ENCODE measurements at regions not wholly inside any gene's neighbourhood (a gene's known extent, or its start where the extent isn't known, plus 50 kb on each side); places are given as distances from the start of the nearest gene placed in this dataset.

- Mint-ChIP-seq H3K9me3 (ENCODE audit: insufficient read depth) (no peaks in the 10 kb centered on the region), H3K27ac (no peak overlapping the region), H3K27me3 (no peaks in the 10 kb centered on the region), H3K4me3 (no peak overlapping the region), H3K4me1 (no peaks in the 10 kb centered on the region)
- intact Hi-C loops (cut with micrococcal nuclease) = no loop called here
- Histone ChIP-seq H3K9ac (ENCODE audit: low read length) (no peak overlapping the region), H3K27ac (ENCODE audit: low read length in 2 of 2) (no peak overlapping the region), H3K4me2 (replicated peaks; ENCODE audit: low read depth, low read length, poor library complexity, severe bottlenecking) (no peak overlapping the region), H2AFZ (ENCODE audit: insufficient read depth, low read depth, low read length, poor library complexity, severe bottlenecking) (no peak overlapping the region), H3K9me3 (ENCODE audit: control extremely low read depth in 1 of 3, control insufficient read depth in 2 of 3, insufficient read depth in 1 of 3, low read length in 2 of 3) (no peaks in the 10 kb centered on the region), H4K20me1 (ENCODE audit: control insufficient read depth, insufficient read depth, low read length, poor library complexity, severe bottlenecking) (no peaks in the 10 kb centered on the region), H3K27me3 (replicated peaks in 1 of 4; ENCODE audit: control extremely low read depth in 1 of 4, control insufficient read depth in 3 of 4, insufficient read depth in 4 of 4, low read length in 3 of 4) (no peaks in the 10 kb centered on the region), H3K4me1 (ENCODE audit: control insufficient read depth in 2 of 2, insufficient read depth in 2 of 2, low read length in 2 of 2) (no peaks in the 10 kb centered on the region), H3K79me2 (ENCODE audit: control insufficient read depth, insufficient read depth, low read length) (no peaks in the 10 kb centered on the region), H3K4me3 (ENCODE audit: control extremely low read depth in 1 of 5, extremely low read depth in 1 of 5, insufficient read depth in 1 of 5, low read depth in 2 of 5, low read length in 4 of 5) (no peak overlapping the region), H3K36me3 (replicated peaks in 1 of 2; ENCODE audit: control extremely low read depth in 1 of 2, control insufficient read depth in 1 of 2, extremely low read depth in 1 of 2, insufficient read depth in 2 of 2, low read length in 1 of 2) (no peaks in the 10 kb centered on the region)
- DNase-seq (no peak), ATAC-seq (ENCODE audit: low read depth) (no peak)
- ChIA-PET CTCF (no interaction called here), POLR2A (no interaction called here)
- 100% methylated on average over 1 of the region's 2 CpGs for WGBS (ENCODE audit: insufficient coverage)
- TF ChIP-seq EZH2 (IDR thresholded peaks at IDR 0.05; ENCODE audit: borderline replicate concordance, insufficient read depth, low read depth, low read length, poor library complexity, severe bottlenecking) (no peak), CTCF (IDR thresholded peaks at IDR 0.05) (no peak)
These were observed 692.3 kb upstream of the HS3ST1 start for GRCh38 chr4:12120968-12121367.

GRCh38 chr4:12118651-12119213 is 690.0 kb upstream of the HS3ST1 start:
- ChIA-PET CTCF (no interaction called here), POLR2A (no interaction called here)
- no peaks in the 10 kb centered on the region for H3K27me3 Mint-ChIP-seq
- H3K9ac ChIP-seq (ENCODE audit: low read length) = no peak overlapping the region
- H4K20me1 ChIP-seq (ENCODE audit: control insufficient read depth, insufficient read depth, low read length, poor library complexity, severe bottlenecking) = no peaks in the 10 kb centered on the region
- H3K27me3 ChIP-seq (replicated peaks in 1 of 4; ENCODE audit: control extremely low read depth in 1 of 4, control insufficient read depth in 3 of 4, insufficient read depth in 4 of 4, low read length in 3 of 4) = no peaks in the 10 kb centered on the region
- no peak overlapping the region for H3K27ac Mint-ChIP-seq
- H3K4me3 Mint-ChIP-seq = no peak overlapping the region
- intact Hi-C loops (cut with micrococcal nuclease) = no loop called here
- H3K9me3 Mint-ChIP-seq (ENCODE audit: insufficient read depth) = peaks cover 8% of the 10 kb centered on the region
- H3K27ac ChIP-seq (ENCODE audit: low read length in 2 of 2) = no peak overlapping the region
- ATAC-seq (ENCODE audit: low read depth) (no peak), DNase-seq (peak; percentile 2)
- no peaks in the 10 kb centered on the region for H3K4me1 Mint-ChIP-seq
- no peak overlapping the region for H3K4me2 ChIP-seq (replicated peaks; ENCODE audit: low read depth, low read length, poor library complexity, severe bottlenecking)
- H3K79me2 ChIP-seq (ENCODE audit: control insufficient read depth, insufficient read depth, low read length) = no peaks in the 10 kb centered on the region
- no peak for TF ChIP-seq EZH2 (IDR thresholded peaks at IDR 0.05; ENCODE audit: borderline replicate concordance, insufficient read depth, low read depth, low read length, poor library complexity, severe bottlenecking)
- H3K36me3 ChIP-seq (replicated peaks in 1 of 2; ENCODE audit: control extremely low read depth in 1 of 2, control insufficient read depth in 1 of 2, extremely low read depth in 1 of 2, insufficient read depth in 2 of 2, low read length in 1 of 2) = no peaks in the 10 kb centered on the region
- H3K4me1 ChIP-seq (ENCODE audit: control insufficient read depth in 2 of 2, insufficient read depth in 2 of 2, low read length in 2 of 2) = no peaks in the 10 kb centered on the region
- no CpG with 5 or more reads among the region's 2 CpGs for WGBS (ENCODE audit: insufficient coverage)
- H3K4me3 ChIP-seq (ENCODE audit: control extremely low read depth in 1 of 5, extremely low read depth in 1 of 5, insufficient read depth in 1 of 5, low read depth in 2 of 5, low read length in 4 of 5) = no peak overlapping the region
- no peak overlapping the region for H2AFZ ChIP-seq (ENCODE audit: insufficient read depth, low read depth, low read length, poor library complexity, severe bottlenecking)
- H3K9me3 ChIP-seq (ENCODE audit: control extremely low read depth in 1 of 3, control insufficient read depth in 2 of 3, insufficient read depth in 1 of 3, low read length in 2 of 3) = no peaks in the 10 kb centered on the region

All from B cell (primary cell).